DND-41 (cell line): ENCODE measurements at regions not wholly inside any gene's neighbourhood (a gene's known extent, or its start where the extent isn't known, plus 50 kb on each side); places are given as distances from the start of the nearest gene placed in this dataset.
"Not testable (repeated sequence)": the region's sequence is repeated elsewhere in the genome, so short reads cannot be mapped to it uniquely, and the experiment has no call there.

ENCODE experiments used
- ATAC-seq: fragments of 200-7000 bp; cut with Tn5 transposase; 3 replicates; pipeline ENCODE4 v1.9.1; 2021; ENCODE audit warnings: low read depth; ENCODE audit not compliant: insufficient read depth
- DNase-seq: peaks from one replicate; pipeline ENCODE4 v3.0.0-alpha.2; 2020
- H2AFZ ChIP-seq: 2 replicates; pipeline ENCODE4 v1.6.0; 2012; ENCODE audit warnings: low read depth, low read length
- H3K27ac ChIP-seq: 2 replicates; pipeline ENCODE4 v1.5.1; 2012; ENCODE audit warnings: low read length, inconsistent platforms
- H3K27me3 ChIP-seq: fragments of 200-600 bp; sonication (generic); 2 replicates; pipeline ENCODE4 v1.6.0; 2012; ENCODE audit warnings: low read length, mild to moderate bottlenecking, inconsistent platforms; ENCODE audit not compliant: insufficient read depth, poor library complexity
- H3K36me3 ChIP-seq: 2 replicates; pipeline ENCODE4 v1.5.1; 2012; ENCODE audit warnings: low read length, inconsistent platforms; ENCODE audit not compliant: insufficient read depth
- H3K4me1 ChIP-seq: 2 replicates; pipeline ENCODE4 v1.5.1; 2012; ENCODE audit warnings: mild to moderate bottlenecking, low read length; ENCODE audit not compliant: insufficient read depth
- H3K4me2 ChIP-seq: 2 replicates; pipeline ENCODE4 v1.6.0; 2012; ENCODE audit warnings: mild to moderate bottlenecking, moderate library complexity, low read length, inconsistent platforms; ENCODE audit not compliant: insufficient read depth
- H3K4me3 ChIP-seq, 2 experiments: fragments of 200-600 bp in 1 of 2; shearing (Covaris generic) in 1 of 2; 2 replicates each; pipeline ENCODE4 v1.5.1; 2012 to 2016; ENCODE audit warnings: inconsistent platforms in 2 of 2, low read length in 2 of 2, mild to moderate bottlenecking in 2 of 2, low read depth in 1 of 2, moderate library complexity in 1 of 2
- H3K79me2 ChIP-seq: 2 replicates; pipeline ENCODE4 v1.6.0; 2012; ENCODE audit warnings: low read length, inconsistent platforms; ENCODE audit not compliant: insufficient read depth
- H3K9ac ChIP-seq: 2 replicates; pipeline ENCODE4 v1.6.0; 2012; ENCODE audit warnings: low read depth, mild to moderate bottlenecking, inconsistent platforms, low read length, moderate library complexity
- H3K9me3 ChIP-seq: 2 replicates; pipeline ENCODE4 v1.5.1; 2012; ENCODE audit warnings: low read length, moderate library complexity, mild to moderate bottlenecking, inconsistent platforms; ENCODE audit not compliant: insufficient read depth, severe bottlenecking
- H4K20me1 ChIP-seq: 2 replicates; pipeline ENCODE4 v1.6.0; 2012; ENCODE audit warnings: low read length; ENCODE audit not compliant: insufficient read depth
- CTCF ChIP-seq: IDR thresholded peaks from 2 replicates; pipeline ENCODE4 v1.5.1; 2012; ENCODE audit warnings: borderline replicate concordance, low read length, moderate library complexity, mild to moderate bottlenecking; ENCODE audit not compliant: poor library complexity, severe bottlenecking; ENCODE audit errors: extremely low read depth
- EZH2 ChIP-seq: IDR thresholded peaks from 3 replicates; pipeline ENCODE4 v1.6.1; 2012; ENCODE audit warnings: borderline replicate concordance, low read depth, mild to moderate bottlenecking, moderate library complexity, low read length, inconsistent platforms; ENCODE audit not compliant: severe bottlenecking

DNA sequence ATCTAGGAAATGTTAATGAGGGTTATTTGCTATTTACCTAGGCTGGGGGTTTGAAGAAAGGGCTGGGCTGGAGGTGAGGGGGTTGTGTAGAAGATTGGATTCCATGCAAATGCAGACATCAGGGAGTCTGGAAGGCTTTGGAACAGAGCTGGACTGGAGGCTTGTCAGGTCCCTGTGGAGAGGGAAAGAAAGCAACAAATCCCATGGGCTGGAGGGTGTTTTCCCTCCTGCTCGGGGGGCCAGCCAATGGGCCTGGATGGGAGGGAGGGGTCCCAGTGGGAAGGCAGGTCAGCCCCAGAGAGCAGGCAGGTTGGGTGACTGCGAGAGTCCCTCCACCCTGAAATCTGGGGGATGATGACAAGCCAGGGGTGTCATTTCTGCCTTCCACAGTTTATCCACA, 431.8 kb downstream of the RPS24 start:
- no peak for ATAC-seq
- no peak overlapping the region for H3K4me2 ChIP-seq

DNA sequence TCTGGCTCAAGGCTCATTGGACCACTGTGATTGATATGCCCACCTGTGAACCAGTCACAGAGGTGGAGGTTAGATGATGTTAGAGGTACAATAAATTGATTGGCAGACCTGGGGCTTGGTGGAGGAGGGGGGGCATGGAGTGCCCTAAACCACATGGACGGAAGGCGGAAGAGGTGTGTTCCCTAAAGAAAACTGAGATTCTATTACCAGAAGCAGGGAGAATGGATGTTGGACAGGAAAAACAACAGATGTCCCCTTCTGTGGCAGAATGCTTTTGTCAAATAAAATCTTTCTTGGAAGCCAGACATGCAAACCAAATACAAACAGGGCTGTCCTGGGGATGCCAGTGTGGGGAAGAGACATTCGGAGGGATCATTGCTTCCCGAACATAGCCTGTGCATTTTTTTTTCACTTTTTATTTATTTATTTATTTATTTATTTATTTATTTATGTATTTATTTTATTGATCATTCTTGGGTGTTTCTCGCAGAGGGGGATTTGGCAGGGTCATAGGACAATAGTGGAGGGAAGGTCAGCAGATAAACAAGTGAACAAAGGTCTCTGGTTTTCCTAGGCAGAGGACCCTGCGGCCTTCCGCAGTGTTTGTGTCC, 433.9 kb downstream of the RPS24 start:
- Histone ChIP-seq H3K79me2 (no peaks in the 10 kb centered on the region), H3K4me2 (no peak overlapping the region), H3K27me3 (peaks cover 6% of the 10 kb centered on the region), H3K27ac (no peak overlapping the region), H2AFZ (no peak overlapping the region), H3K4me3 (no peak overlapping the region), H3K36me3 (no peaks in the 10 kb centered on the region), H3K4me1 (no peaks in the 10 kb centered on the region), H3K9me3 (no peaks in the 10 kb centered on the region), H3K9ac (no peak overlapping the region), H4K20me1 (no peaks in the 10 kb centered on the region)
- DNase-seq (no peak), ATAC-seq (no peak)
- TF ChIP-seq CTCF (no peak), EZH2 (no peak)

More for the DNA sequence above, 431.8 kb downstream of the RPS24 start:
- H3K27me3 ChIP-seq: peaks cover 6% of the 10 kb centered on the region
- H4K20me1 ChIP-seq: no peaks in the 10 kb centered on the region
- no peak overlapping the region for H3K27ac ChIP-seq
- TF ChIP-seq EZH2 (no peak), CTCF (no peak)
- no peaks in the 10 kb centered on the region for H3K36me3 ChIP-seq
- no peak overlapping the region for H3K4me3 ChIP-seq
- H3K4me1 ChIP-seq: no peaks in the 10 kb centered on the region
- no peaks in the 10 kb centered on the region for H3K79me2 ChIP-seq
- H2AFZ ChIP-seq: no peak overlapping the region
- no peaks in the 10 kb centered on the region for H3K9me3 ChIP-seq
- no peak for DNase-seq
- no peak overlapping the region for H3K9ac ChIP-seq

- H3K4me1 ChIP-seq, H3K27me3 ChIP-seq, H3K36me3 ChIP-seq, DNase-seq, H4K20me1 ChIP-seq, H2AFZ ChIP-seq, H3K4me2 ChIP-seq, H3K27ac ChIP-seq, H3K4me3 ChIP-seq, H3K79me2 ChIP-seq, H3K9ac ChIP-seq, ATAC-seq, H3K9me3 ChIP-seq: not testable (repeated sequence)
These were observed 435.1 kb downstream of the RPS24 start for GRCh38 chr10:78468731-78469130.

DNA sequence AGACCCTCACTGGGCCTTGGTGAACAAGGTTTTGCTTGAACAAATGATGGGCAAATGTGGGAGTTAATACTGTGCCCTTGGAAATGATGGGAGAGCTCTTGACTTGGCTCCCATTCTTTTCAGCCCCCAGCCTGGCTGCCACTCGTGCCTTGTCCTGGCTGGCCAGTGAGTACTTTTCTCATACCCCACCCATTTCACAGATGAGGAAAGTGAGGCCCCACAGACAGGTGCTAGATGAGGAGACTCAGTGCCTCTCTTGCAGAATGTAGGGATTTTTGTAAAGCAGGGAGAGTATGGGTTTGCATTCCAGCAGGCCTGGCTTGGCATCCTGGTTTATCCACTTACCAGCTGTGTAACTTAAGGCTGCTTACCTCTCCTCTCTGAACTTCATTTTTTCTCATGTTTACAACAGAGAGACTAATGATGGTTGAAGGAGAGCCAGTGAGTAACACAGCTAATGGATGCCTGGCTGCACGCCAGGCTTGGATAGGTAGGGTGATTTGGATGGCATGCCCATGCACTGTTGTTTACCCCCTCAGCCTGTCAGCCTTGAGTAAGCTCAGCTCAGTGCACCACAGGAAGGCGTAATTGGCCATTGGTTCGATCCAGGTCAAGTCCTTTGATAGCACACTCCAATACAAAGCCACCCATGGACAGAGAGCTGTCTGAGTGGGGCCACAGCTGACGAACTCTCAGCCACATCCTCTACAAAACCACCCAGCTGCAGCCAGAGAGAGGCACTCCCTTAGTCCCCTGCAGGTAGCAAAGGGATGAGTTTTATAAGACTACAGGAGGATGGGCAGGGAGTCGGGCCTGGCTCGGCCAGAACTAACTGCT, 436.8 kb downstream of the RPS24 start:
- Histone ChIP-seq H3K36me3 (no peaks in the 10 kb centered on the region), H3K4me2 (no peak overlapping the region), H3K27me3 (peaks cover 3% of the 10 kb centered on the region), H3K9me3 (no peaks in the 10 kb centered on the region), H4K20me1 (no peaks in the 10 kb centered on the region), H2AFZ (no peak overlapping the region), H3K79me2 (no peaks in the 10 kb centered on the region), H3K4me1 (no peaks in the 10 kb centered on the region), H3K4me3 (no peak overlapping the region), H3K9ac (no peak overlapping the region), H3K27ac (no peak overlapping the region)
- no peak for TF ChIP-seq EZH2
- no peak for TF ChIP-seq CTCF
- DNase-seq (no peak), ATAC-seq (no peak)
